Esophagus muscularis mucosa (tissue), 3 donors: ENCODE measurements at regions not wholly inside any gene's neighbourhood (a gene's known extent, or its start where the extent isn't known, plus 50 kb on each side); places are given as distances from the start of the nearest gene placed in this dataset.
"Not testable (repeated sequence)": the region's sequence is repeated elsewhere in the genome, so short reads cannot be mapped to it uniquely, and the experiment has no call there.

ENCODE experiments used
- CTCF ChIP-seq, 3 experiments: fragments of 200-600 bp in 2 of 3; fragments of 450-650 bp in 1 of 3; sonication (generic) in 2 of 3; IDR thresholded peaks; one replicate each; pipeline ENCODE4 v1.5.1; 2017 to 2019; ENCODE audit warnings: antibody characterized with exemption in 3 of 3, mild to moderate bottlenecking in 2 of 3, moderate library complexity in 1 of 3
- POLR2A ChIP-seq: fragments of 450-650 bp; IDR thresholded peaks from one replicate; pipeline ENCODE4 v1.6.1; 2017; ENCODE audit warnings: antibody characterized with exemption, moderate library complexity, mild to moderate bottlenecking, low read depth

- not testable (repeated sequence) for TF ChIP-seq CTCF (IDR thresholded peaks at IDR 0.05); POLR2A
These were observed 77.8 kb upstream of the FANCL start for GRCh38 chr2:58318949-58319348.
